ENCODE measurements at regions not wholly inside any gene's neighbourhood (a gene's known extent, or its start where the extent isn't known, plus 50 kb on each side); places are given as distances from the start of the nearest gene placed in this dataset.
"Not testable (repeated sequence)": the region's sequence is repeated elsewhere in the genome, so short reads cannot be mapped to it uniquely, and the experiment has no call there.

- H3K27ac Mint-ChIP-seq (ENCODE audit: unreplicated experiment), result no peak overlapping the region
Measured at GRCh38 chr6:94584211-94584610, 993.1 kb upstream of the MANEA start.

DNA sequence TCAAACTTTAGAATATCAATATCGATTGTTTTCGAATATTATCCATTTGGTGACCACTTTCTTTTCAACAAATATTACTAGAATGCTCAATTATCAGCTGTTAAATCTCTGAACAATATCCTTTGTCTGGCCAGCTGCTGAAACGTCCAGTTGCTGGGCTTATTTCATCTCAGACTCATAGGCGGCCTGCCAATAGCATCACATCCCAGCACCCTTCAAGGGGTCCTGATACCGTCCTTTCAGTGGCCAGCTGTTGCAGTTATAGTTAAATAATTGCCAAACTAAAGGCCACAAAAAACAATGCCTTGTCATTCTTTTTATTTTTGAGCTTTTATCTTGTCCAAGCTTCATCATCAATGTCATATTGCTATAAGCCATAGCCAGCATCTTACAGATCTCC, 1006.8 kb upstream of the MANEA start:
- no peak for DNase-seq (ENCODE audit: low spot score)
- TF ChIP-seq, protein P1, sequence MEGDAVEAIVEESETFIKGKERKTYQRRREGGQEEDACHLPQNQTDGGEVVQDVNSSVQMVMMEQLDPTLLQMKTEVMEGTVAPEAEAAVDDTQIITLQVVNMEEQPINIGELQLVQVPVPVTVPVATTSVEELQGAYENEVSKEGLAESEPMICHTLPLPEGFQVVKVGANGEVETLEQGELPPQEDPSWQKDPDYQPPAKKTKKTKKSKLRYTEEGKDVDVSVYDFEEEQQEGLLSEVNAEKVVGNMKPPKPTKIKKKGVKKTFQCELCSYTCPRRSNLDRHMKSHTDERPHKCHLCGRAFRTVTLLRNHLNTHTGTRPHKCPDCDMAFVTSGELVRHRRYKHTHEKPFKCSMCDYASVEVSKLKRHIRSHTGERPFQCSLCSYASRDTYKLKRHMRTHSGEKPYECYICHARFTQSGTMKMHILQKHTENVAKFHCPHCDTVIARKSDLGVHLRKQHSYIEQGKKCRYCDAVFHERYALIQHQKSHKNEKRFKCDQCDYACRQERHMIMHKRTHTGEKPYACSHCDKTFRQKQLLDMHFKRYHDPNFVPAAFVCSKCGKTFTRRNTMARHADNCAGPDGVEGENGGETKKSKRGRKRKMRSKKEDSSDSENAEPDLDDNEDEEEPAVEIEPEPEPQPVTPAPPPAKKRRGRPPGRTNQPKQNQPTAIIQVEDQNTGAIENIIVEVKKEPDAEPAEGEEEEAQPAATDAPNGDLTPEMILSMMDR (IDR thresholded peaks at IDR 0.05; ENCODE audit: unreplicated experiment), result no peak
- H3K4me1 Mint-ChIP-seq (ENCODE audit: unreplicated experiment), result no peaks in the 10 kb centered on the region
- no peak overlapping the region for H3K4me3 Mint-ChIP-seq (ENCODE audit: unreplicated experiment)
- H3K27ac Mint-ChIP-seq (ENCODE audit: unreplicated experiment), result no peak overlapping the region
- no peaks in the 10 kb centered on the region for H3K27me3 Mint-ChIP-seq (ENCODE audit: unreplicated experiment)
- H3K36me3 Mint-ChIP-seq (ENCODE audit: low read depth, unreplicated experiment), result no peaks in the 10 kb centered on the region
- H3K9me3 Mint-ChIP-seq (ENCODE audit: unreplicated experiment), result no peaks in the 10 kb centered on the region

More at GRCh38 chr6:94584211-94584610, 993.1 kb upstream of the MANEA start:
- Mint-ChIP-seq H3K27me3 (ENCODE audit: unreplicated experiment) (no peaks in the 10 kb centered on the region), H3K9me3 (ENCODE audit: unreplicated experiment) (no peaks in the 10 kb centered on the region), H3K36me3 (ENCODE audit: low read depth, unreplicated experiment) (no peaks in the 10 kb centered on the region), H3K4me1 (ENCODE audit: unreplicated experiment) (no peaks in the 10 kb centered on the region), H3K4me3 (ENCODE audit: unreplicated experiment) (no peak overlapping the region)
- DNase-seq (ENCODE audit: low spot score), result no peak
- TF ChIP-seq, protein P1 (IDR thresholded peaks at IDR 0.05; ENCODE audit: unreplicated experiment), result no peak

GRCh38 chr6:94562846-94563245, 1014.5 kb upstream of the MANEA start:
- Mint-ChIP-seq H3K4me3 (ENCODE audit: unreplicated experiment) (no peak overlapping the region), H3K9me3 (ENCODE audit: unreplicated experiment) (no peaks in the 10 kb centered on the region), H3K36me3 (ENCODE audit: low read depth, unreplicated experiment) (peaks cover 4% of the 10 kb centered on the region), H3K4me1 (ENCODE audit: unreplicated experiment) (peaks cover 5% of the 10 kb centered on the region), H3K27ac (ENCODE audit: unreplicated experiment) (no peak overlapping the region), H3K27me3 (ENCODE audit: unreplicated experiment) (peaks cover 4% of the 10 kb centered on the region)
- TF ChIP-seq, protein P1 (IDR thresholded peaks at IDR 0.05; ENCODE audit: unreplicated experiment), result no peak
- DNase-seq (ENCODE audit: low spot score), result no peak

GRCh38 chr6:94559829-94560537, 1017.4 kb upstream of the MANEA start:
- Mint-ChIP-seq H3K4me1 (ENCODE audit: unreplicated experiment) (peaks cover 5% of the 10 kb centered on the region), H3K27me3 (ENCODE audit: unreplicated experiment) (peaks cover 8% of the 10 kb centered on the region), H3K36me3 (ENCODE audit: low read depth, unreplicated experiment) (no peaks in the 10 kb centered on the region), H3K4me3 (ENCODE audit: unreplicated experiment) (no peak overlapping the region), H3K27ac (ENCODE audit: unreplicated experiment) (no peak overlapping the region), H3K9me3 (ENCODE audit: unreplicated experiment) (no peaks in the 10 kb centered on the region)
- TF ChIP-seq, protein P1 (IDR thresholded peaks at IDR 0.05; ENCODE audit: unreplicated experiment), result no peak
- DNase-seq (ENCODE audit: low spot score), result no peak

GRCh38 chr6:94557207-94557606, 1020.1 kb upstream of the MANEA start:
- H3K27ac Mint-ChIP-seq (ENCODE audit: unreplicated experiment); DNase-seq (ENCODE audit: low spot score); H3K36me3 Mint-ChIP-seq (ENCODE audit: low read depth, unreplicated experiment); H3K4me1 Mint-ChIP-seq (ENCODE audit: unreplicated experiment); H3K9me3 Mint-ChIP-seq (ENCODE audit: unreplicated experiment); H3K4me3 Mint-ChIP-seq (ENCODE audit: unreplicated experiment): not testable (repeated sequence)
- peaks cover 12% of the 10 kb centered on the region for H3K27me3 Mint-ChIP-seq (ENCODE audit: unreplicated experiment)

Data from endothelial cell (in vitro differentiated cells).